ENCODE measurements at regions not wholly inside any gene's neighbourhood (a gene's known extent, or its start where the extent isn't known, plus 50 kb on each side); places are given as distances from the start of the nearest gene placed in this dataset.

DNA sequence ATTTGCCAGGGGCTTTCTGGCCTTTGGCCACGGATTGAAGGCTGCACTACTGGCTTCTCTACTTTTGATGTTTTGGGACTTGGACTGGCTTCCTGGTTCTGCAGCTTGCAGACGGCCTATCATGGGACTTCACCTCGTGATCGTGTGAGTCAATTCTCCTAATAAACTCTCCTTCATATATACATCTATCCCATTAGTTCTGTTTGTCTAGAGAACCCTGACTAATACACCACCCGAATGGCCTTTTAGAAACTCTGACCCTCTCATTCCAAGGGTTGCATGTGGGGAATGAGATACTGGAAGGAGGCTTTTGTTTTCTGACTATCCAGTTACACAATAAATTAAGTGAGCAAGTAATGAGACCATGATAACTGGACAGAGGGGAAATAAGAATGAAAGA, 430.7 kb downstream of the CDH2 start:
- no TSS peak for BruUV-seq (replicated peaks)
- Mint-ChIP-seq H3K4me1 (ENCODE audit: insufficient read depth, unreplicated experiment) (no peaks in the 10 kb centered on the region), H3K27ac (ENCODE audit: low read depth, unreplicated experiment) (no peak overlapping the region), H3K27me3 (ENCODE audit: insufficient read depth, unreplicated experiment) (peaks cover 7% of the 10 kb centered on the region), H3K36me3 (ENCODE audit: insufficient read depth, unreplicated experiment) (no peaks in the 10 kb centered on the region), H3K9me3 (ENCODE audit: unreplicated experiment) (no peaks in the 10 kb centered on the region), H3K4me3 (ENCODE audit: unreplicated experiment) (no peak overlapping the region)
- ChIA-PET POLR2A (no interaction called here), CTCF (interaction anchor here (0.6 to 0.9 kb wide), 3 partner anchors 9 to 141 kb away, joined by 3 to 5 read pairs (median 4); no protein-coding TSS in a partner anchor)
- no peak for DNase-seq (ENCODE audit: unreplicated experiment)
- TF ChIP-seq, protein P1, sequence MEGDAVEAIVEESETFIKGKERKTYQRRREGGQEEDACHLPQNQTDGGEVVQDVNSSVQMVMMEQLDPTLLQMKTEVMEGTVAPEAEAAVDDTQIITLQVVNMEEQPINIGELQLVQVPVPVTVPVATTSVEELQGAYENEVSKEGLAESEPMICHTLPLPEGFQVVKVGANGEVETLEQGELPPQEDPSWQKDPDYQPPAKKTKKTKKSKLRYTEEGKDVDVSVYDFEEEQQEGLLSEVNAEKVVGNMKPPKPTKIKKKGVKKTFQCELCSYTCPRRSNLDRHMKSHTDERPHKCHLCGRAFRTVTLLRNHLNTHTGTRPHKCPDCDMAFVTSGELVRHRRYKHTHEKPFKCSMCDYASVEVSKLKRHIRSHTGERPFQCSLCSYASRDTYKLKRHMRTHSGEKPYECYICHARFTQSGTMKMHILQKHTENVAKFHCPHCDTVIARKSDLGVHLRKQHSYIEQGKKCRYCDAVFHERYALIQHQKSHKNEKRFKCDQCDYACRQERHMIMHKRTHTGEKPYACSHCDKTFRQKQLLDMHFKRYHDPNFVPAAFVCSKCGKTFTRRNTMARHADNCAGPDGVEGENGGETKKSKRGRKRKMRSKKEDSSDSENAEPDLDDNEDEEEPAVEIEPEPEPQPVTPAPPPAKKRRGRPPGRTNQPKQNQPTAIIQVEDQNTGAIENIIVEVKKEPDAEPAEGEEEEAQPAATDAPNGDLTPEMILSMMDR (IDR thresholded peaks at IDR 0.05; ENCODE audit: unreplicated experiment), result no peak
- intact Hi-C loops (cut with micrococcal nuclease), result no loop called here

DNA sequence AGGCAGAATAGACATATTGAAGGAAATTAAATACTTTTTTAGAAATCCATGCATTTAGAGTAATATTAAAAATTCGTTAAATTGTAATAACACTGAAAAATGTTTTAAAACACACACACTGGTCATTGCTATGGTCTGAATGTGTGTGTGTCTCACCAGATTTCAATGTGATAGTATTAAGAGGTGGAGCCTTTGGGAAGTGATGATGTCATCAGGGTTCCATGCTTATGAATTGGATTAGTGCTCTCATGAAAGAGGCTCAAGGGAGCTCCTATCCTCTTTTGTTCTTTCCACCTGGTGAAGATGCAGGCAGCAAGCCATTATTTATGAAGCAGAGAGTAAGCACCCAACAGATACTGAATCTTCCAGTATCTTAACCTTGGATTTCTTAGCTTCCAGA, 441.8 kb downstream of the CDH2 start:
- POLR2A ChIA-PET, result no interaction called here
- TF ChIP-seq, protein P1 (IDR thresholded peaks at IDR 0.05; ENCODE audit: unreplicated experiment), result no peak
- Mint-ChIP-seq H3K9me3 (ENCODE audit: unreplicated experiment) (no peaks in the 10 kb centered on the region), H3K36me3 (ENCODE audit: insufficient read depth, unreplicated experiment) (no peaks in the 10 kb centered on the region), H3K4me3 (ENCODE audit: unreplicated experiment) (no peak overlapping the region), H3K4me1 (ENCODE audit: insufficient read depth, unreplicated experiment) (no peaks in the 10 kb centered on the region), H3K27ac (ENCODE audit: low read depth, unreplicated experiment) (no peak overlapping the region), H3K27me3 (ENCODE audit: insufficient read depth, unreplicated experiment) (no peaks in the 10 kb centered on the region)
- CTCF ChIA-PET, result no interaction called here
- intact Hi-C loops (cut with micrococcal nuclease), result no loop called here
- no TSS peak for BruUV-seq (replicated peaks)
- no peak for DNase-seq (ENCODE audit: unreplicated experiment)

DNA sequence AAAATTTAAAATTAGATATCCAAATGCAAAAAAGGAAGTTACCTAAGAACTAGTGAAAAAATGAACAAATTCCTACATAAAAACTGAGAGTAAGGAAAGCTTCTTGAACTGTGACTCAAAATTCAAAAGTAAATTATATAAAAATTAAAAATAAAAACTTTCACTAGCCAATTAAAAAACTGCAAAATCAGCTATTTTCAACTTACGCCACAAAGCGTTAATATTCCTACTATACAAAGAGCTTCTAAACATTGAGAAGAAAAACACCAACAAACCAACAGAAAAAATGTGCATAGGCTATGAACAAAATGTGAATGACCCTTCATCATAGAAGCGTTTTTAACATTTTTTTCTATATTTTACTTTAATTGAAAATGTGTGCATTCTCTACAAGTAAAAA, 445.7 kb downstream of the CDH2 start:
- ChIA-PET POLR2A (no interaction called here), CTCF (interaction anchor here (1.2 to 1.8 kb wide), 2 partner anchors 19 to 352 kb away, joined by 4 to 7 read pairs; no protein-coding TSS in a partner anchor)
- H3K4me1 Mint-ChIP-seq (ENCODE audit: insufficient read depth, unreplicated experiment), result no peaks in the 10 kb centered on the region
- DNase-seq (ENCODE audit: unreplicated experiment), result no peak
- intact Hi-C loops (cut with micrococcal nuclease), result no loop called here
- BruUV-seq (replicated peaks), result no TSS peak
- peaks cover 7% of the 10 kb centered on the region for H3K9me3 Mint-ChIP-seq (ENCODE audit: unreplicated experiment)
- TF ChIP-seq, protein P1 (IDR thresholded peaks at IDR 0.05; ENCODE audit: unreplicated experiment), result no peak
- H3K27ac Mint-ChIP-seq (ENCODE audit: low read depth, unreplicated experiment), result no peak overlapping the region
- no peaks in the 10 kb centered on the region for H3K36me3 Mint-ChIP-seq (ENCODE audit: insufficient read depth, unreplicated experiment)
- H3K27me3 Mint-ChIP-seq (ENCODE audit: insufficient read depth, unreplicated experiment), result no peaks in the 10 kb centered on the region
- H3K4me3 Mint-ChIP-seq (ENCODE audit: unreplicated experiment), result no peak overlapping the region

DNA sequence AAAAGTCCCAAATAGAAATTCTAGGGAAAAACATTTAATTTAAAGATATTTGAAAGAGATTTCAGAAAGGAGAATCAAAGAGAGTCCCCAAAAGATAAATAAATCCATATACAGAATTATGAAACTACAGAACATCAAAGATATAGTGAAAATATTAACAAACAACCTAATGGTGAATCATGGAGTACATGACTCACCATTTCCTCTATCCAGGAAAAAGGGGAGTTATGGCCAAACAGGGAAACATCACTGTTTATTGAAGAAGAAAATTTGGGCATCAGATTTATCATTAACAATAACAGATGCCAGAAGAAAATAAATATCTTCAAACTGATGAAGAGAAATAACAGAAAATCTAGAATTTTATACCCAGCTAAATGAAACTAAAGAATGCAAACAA, 448.3 kb downstream of the CDH2 start:
- no peak overlapping the region for H3K4me3 Mint-ChIP-seq (ENCODE audit: unreplicated experiment)
- ChIA-PET CTCF (no interaction called here), POLR2A (no interaction called here)
- H3K9me3 Mint-ChIP-seq (ENCODE audit: unreplicated experiment), result peaks cover 14% of the 10 kb centered on the region
- H3K27ac Mint-ChIP-seq (ENCODE audit: low read depth, unreplicated experiment), result no peak overlapping the region
- intact Hi-C loops (cut with micrococcal nuclease), result no loop called here
- peak; percentile 27 for DNase-seq (ENCODE audit: unreplicated experiment)
- no TSS peak for BruUV-seq (replicated peaks)
- no peaks in the 10 kb centered on the region for H3K36me3 Mint-ChIP-seq (ENCODE audit: insufficient read depth, unreplicated experiment)
- TF ChIP-seq, protein P1 (IDR thresholded peaks at IDR 0.05; ENCODE audit: unreplicated experiment), result no peak
- no peaks in the 10 kb centered on the region for H3K4me1 Mint-ChIP-seq (ENCODE audit: insufficient read depth, unreplicated experiment)
- H3K27me3 Mint-ChIP-seq (ENCODE audit: insufficient read depth, unreplicated experiment), result no peaks in the 10 kb centered on the region

Data from MCF 10A (cell line).